Lung microvascular endothelial cell (primary cell): ENCODE measurements at regions not wholly inside any gene's neighbourhood (a gene's known extent, or its start where the extent isn't known, plus 50 kb on each side); places are given as distances from the start of the nearest gene placed in this dataset.

Experiments used
- DNase-seq, 2 donors: peaks; one replicate each; pipeline versions ENCODE4 v3.0.0 to v3.0.0-alpha.2; 2010; ENCODE audit warnings: low read depth in 2 of 2

DNA sequence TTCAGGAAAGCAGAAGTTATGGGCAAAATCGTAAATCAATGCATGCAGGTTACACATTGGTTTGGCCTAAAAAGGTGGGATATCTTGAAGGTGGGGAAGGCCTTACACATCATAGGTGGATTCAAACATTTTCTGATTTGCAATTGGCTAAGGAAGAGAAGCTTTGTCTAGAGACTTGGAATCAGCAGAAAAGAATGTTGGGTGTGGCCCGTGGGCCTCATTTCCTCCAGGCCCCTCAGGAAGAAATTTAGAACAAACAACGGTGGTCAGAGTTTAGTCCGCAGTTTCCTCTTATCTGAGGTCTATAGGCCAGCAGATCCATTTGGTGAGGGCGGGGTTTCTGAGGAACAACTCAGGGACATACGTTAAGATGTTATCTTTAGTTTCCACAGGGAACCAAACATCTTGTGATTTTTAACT, 50.9 kb upstream of the AFF3 start:
- peak in 1 of 2 donors; percentile 79 for DNase-seq

DNA sequence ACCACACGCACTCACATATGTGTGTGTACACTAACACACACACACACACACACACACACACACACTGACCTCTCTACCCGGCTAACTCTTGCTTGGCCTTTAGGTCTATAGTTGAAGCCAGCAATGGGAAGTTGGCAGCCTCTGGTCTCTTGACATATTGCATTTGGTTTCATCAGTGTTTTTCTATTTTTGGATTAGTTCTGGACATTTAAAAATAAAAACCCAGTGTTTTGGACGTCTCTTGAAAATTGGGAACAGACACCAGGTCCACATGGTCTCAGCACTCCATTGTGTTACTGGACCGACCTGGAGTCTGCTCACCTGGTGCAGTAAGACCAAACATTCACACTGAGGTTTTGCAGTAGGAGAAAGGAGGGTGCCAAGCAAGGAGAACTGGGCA, 50.4 kb upstream of the AFF3 start:
- DNase-seq, result no peak

DNA sequence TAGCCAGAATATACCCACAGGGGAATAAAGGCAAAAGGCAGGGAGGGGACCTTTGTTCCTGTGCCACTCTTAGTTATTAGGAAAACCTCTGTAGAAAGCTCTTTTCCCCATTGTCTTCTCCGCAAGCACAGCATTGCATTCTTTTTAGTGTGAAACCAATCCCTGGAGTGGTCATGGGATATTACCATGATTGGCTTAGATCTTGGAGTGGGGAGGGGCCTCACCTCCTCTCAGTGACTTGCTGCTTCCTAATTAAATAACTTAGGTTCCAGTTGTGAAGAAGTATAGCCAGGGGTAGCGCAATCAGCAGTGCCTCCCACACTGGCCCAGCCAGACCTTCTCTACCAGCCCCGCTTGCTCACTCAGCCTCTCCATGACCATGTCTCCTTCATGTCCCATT, 49.9 kb upstream of the AFF3 start:
- no peak for DNase-seq
